ENCODE measurements at regions not wholly inside any gene's neighbourhood (a gene's known extent, or its start where the extent isn't known, plus 50 kb on each side); places are given as distances from the start of the nearest gene placed in this dataset.
"Not testable (repeated sequence)": the region's sequence is repeated elsewhere in the genome, so short reads cannot be mapped to it uniquely, and the experiment has no call there.

DNA sequence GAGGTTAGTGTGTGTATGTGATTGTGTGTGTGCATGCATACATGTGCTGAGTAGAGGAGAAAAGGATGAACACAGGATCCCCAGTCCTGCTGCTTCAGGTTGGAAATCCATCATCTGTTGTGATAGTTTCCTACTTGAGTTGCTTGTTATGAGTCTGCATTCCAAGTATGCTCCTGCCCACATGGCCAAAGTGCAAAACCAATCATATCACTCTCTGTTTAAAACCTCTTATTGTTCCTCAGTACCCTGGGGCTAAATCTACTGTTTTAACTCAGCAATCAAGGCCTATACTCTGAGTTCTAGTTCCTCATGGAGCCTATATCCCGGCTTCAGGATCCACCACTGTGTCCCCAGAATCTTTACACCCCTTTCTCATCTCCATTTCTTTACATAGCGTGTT, 139.9 kb upstream of the TLE3 start:
- no peak for DNase-seq

DNA sequence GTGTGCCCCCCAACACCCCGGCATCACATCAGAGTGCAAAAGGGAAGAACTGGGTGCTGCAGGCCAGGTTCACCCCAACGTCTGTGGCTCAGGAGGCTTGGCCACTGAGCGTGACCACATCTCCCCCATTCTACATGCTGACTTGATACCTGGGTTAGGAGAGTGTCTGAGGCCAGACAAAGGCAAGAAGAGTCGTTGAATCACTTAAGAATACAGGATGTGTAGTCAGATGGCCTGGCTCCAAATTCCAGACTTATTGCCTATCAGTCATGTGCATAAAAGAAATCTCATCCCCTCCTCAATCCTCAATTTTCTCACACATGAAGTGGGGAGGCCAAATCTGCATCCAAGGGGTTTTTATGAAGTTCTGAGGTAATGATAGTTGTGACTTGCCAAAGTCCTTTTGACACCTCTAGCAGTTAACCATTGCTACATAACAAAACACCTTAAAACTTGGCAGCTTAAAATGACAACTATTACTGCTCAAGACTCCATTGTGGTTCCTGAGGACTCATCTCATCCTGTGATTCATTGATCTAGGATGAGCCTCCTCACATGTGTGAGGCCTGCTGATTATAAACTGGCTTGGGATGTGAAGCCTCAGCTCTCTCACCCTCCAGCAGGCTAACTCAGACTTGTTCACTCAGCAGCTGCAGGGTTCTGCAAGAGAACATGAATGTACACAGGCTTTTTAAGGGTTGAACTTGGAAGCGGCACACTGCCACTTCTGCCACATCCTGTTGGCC, 138.8 kb upstream of the TLE3 start:
- DNase-seq = no peak

DNA sequence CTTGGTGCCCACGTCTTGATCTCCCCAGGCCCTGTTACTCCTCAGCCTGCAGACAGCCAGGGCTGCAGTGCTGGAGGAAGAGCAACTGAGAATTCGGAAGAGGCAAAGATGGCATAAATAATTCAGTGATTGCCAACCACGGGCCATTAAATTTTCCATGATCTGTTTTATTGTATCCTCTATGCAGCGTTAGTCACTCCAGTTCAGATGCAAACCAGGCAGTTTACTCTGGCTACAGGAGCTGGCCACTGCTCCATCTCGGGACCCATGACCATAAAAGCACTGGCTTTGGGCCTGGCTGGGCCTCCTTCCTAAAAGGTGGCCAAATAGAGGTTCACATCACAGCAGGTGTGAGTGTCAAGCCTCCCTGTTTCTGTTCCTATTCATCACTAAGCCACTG, 137.6 kb upstream of the TLE3 start:
- DNase-seq = no peak

DNA sequence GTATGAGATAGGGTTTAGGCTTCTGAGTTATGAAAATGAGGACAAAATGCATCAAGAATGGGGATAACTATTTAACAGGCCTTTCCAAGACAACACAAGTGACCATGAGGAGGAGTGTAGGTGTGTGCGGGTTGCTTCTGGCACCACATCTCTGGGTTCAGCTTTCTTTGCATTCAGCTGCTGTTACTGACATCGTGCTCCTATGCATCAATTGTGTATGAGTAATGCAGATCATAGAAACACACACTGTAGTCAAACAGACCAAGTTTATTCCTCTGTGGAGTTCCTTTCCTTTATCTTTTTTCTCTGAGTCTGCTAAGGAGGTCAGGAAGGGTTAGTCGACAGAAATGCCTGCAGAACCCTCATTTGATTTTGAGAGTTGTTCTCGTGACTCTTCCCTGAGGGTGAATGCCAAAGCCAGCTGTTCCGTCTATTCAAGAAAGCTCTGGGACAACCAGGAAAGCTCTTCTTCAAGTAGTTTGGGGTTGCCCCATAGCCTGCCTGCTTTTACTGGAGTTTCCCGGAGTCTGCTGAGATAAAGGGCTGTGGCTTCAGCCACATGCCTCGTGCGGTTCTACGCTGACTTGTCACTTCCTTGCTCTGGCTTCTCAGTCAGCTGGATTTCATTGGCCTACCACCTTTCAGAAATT, 136.7 kb upstream of the TLE3 start:
- no peak for DNase-seq

DNA sequence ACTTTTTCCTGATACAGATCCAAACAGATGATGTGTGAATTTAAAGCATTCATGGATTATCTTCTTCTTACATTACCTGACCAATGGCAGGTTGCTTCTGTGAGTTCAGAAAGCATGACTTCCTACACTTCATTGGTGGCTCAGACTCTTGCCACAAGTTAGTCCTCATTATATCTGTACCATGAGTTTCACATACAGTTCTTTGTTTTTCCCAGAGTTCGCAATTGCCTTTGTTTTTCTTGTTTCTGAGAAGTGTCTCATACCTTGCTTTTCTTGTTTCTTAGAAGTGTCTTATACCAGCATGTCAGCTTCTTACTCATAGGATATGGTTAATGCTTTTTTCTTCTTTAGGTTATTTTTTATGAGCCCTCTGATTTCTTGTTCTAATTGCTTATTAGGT, 133.8 kb upstream of the TLE3 start:
- DNase-seq = no peak

DNA sequence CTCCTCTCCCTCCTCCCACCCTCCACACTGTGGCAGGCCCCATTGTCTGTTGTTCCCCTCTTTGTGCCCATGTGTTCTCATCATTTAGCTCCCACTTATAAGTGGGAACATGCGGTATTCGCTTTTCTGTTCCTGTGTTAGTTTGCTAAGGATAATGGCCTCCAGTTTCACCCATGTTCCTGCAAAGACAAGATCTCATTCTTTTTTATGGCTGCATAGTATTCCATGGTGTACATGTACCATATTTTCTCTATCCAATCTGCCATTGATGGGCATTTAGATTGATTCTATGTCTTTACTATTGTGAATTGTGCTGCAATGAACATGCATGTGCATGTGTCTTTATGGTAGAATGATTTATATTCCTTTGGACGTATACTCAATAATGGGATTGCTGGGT, 130.2 kb upstream of the TLE3 start:
- DNase-seq = not testable (repeated sequence)

DNA sequence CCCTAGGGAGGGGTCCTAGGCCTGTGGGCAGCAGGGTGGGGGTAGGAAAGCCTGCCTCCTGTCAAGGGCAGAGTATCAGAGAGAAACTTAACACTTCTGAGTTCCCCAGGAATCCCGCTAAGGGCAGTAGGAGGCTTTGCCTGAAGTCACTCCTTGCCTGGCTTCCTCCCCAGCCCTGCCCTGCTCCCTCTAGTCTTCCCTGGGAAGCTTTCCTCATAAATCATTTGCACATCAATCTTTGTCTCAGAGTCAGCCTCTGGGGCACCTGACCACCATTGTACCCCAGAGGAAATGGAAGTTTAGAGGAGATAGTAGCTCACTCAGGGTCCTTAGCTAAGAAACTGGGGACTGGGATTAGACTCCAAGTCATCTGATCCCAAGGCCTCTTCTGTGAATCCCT, 129.4 kb upstream of the TLE3 start:
- no peak for DNase-seq

DNA sequence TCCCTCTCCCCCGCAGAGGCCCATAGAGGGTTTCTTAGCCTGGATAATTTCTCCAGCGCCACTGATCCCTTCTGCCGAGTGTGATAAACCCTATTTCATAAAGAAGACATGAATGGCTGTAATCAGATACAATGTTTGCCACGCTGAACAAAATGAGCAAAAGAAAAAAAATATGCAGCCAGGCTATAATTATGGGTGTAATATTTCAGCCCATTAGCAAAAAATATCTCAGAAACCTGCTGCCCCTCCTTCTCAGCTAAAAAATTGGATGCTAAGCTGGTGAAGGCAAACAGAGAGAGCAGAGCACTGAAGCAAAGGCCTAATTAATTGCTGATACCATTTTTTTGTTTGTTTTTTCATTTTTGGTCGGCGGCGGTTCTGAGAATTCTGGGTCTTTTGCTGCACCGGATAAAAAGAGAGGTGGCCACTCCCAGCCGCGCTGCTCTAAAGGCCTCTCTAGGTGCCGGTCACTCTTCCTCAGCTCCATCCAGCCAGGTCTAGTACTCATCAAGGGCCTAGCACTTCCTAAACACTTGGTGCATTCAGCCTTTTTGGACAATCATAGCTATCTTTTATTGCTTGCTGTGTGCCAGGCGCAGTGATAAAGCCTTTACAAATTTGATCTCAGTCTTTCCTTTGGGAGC, 128.7 kb upstream of the TLE3 start:
- DNase-seq = no peak

DNA sequence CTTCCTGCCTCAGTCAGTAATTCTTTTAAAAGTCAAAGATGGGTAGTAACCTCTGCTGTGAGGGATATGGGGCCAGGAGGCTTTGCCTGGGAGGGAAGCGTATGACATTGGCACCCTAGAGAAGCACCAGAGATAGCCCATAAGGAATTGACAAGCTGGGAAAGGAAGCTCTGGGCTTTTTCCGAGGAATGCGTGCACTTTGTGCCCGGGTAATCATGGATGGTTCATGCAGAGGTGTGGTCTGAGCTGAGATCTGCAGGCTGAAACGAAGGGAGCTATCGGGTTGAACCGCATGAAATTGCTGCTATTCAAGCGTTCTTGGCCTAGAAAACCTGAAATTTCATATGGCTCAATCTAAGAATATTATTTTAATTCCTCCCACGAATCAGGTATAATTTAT, 127.7 kb upstream of the TLE3 start:
- no peak for DNase-seq

DNA sequence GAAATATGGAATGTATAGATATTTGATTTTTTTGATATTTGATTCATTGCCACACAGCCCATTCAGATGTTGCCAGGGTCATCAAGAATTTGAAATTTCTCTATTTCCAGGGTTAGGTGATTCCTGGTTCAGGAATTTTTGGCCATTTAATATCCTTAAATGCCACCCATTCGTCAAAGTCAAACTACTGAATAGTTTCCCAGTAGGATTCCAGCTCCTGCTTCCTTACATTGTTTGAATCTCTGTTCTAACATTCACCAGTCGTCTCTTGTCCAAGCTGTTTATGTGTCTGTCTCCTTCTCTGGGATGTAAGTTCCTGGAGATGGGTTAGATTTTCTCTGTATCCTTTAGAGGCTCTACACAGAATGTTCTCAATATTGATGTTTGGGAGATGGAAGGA, 124.9 kb upstream of the TLE3 start:
- DNase-seq = no peak

DNA sequence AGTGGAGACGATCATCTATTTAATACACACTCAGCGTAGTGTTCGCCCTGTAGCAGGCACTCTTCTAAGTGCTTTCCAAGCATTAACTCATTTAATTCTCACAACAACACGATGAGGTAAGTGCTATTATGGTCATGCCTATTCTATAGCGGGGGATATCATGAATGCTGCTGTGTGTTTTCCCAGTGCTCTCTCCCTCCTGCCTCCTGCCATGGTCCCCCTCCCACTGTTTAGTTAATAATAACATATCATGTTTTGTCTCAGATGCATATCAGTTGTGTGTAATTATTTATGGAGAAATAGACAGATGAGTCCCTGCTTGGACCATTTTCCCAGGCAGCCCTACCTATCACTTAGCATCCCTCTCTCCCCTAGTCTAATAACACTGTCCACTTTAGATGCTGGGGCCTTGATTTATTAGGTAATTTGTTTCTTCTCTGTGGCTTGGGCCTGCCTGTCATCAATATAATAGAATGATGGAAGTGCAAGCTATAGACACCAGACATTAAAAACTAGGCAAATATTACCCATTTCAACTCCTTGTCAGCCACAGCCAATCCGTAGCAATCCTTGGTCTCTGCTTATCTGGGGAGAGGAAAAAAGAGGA, 122.9 kb upstream of the TLE3 start:
- no peak for DNase-seq

DNA sequence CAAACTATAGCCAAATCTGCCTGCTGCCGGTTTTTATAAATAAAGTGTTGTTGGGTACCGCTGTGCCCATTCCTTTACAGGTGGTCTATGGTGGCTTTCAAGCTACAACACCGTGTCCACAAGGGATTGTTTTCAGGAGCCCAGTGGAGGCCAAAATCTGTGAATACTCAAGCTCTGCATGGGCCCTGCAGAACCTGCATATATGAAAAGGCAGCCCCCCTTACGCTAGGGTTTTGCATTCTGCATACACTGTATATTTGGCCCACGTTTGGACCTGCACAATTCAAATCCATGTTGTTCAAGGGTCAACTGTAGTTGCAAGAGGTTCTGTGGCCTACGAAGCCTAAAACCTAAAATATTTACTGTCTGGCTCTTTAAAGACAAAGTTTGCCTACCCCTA, 122.2 kb upstream of the TLE3 start:
- DNase-seq = no peak

DNA sequence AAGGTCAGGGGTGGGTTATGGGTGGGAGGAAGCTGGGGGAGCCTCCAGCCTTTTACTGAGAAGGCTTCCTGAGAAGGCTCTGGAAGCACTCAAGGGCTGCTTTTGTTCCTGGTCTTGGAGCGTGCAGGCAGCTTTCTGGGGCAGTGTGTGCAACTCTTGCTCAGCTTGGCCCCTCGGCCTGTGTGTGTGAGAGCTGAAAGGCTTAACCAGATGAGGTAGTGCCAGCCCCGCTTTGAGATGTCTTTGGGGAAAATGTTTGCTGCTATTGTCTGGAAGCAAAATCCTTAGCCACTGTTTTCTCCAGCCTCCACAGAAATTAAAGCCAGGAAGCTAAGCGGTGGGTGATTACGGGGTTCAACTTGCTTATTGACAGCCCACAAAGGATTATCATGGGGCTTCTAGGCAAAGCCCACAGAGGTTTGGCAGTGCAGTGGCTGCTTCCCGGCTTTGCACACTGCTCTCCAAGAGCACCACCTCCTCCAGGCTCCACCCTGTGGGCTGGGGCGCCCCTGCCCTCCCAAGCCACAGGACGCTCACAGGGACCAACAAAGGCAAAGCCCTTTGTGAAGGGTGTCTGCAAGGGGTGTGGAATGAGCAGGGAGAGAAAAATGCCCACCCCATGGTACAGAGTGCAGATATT, 121.7 kb upstream of the TLE3 start:
- no peak for DNase-seq

DNA sequence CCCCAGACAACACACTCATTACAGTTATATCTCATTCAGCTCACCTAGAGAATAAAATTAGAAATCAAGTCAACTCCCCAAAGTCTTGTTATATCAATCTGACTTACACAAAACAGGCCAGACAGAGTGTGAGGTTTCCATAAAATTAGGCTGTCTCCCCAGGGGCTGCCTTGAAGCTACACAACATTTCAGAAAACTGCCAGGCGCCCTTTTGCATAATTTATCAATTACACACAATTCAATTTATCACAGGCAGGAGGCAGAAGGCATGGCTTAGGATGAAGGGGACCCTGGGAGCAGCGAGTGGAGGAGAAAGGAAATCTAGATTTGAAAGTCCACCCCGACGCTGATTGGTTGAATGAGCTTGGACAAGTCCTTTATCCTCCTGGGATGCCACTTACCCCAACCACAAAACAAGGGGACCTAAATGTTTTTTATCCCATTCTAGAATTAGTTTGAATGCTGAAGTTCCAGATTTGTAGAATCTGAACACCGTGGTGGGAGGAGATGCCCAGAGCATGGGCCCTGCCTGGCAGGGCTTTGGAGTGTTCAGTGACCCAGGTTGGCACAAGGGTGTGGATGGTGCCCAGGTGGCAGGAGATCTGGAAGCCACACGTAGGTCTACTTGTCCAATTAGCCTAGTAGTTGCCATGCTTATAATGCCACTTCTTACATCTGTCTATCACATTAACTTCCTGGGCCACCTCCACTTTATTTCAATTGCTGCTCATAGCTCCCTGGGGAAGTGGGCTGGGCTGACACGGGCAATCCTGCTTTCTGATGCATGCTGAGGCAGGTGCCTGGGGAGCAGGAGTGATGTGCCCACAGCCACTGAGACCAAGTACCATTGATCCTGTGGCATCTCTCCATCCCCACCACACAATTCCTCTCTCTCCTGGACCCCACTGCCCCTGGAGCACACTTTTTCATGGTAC, 119.8 kb upstream of the TLE3 start:
- DNase-seq = no peak

DNA sequence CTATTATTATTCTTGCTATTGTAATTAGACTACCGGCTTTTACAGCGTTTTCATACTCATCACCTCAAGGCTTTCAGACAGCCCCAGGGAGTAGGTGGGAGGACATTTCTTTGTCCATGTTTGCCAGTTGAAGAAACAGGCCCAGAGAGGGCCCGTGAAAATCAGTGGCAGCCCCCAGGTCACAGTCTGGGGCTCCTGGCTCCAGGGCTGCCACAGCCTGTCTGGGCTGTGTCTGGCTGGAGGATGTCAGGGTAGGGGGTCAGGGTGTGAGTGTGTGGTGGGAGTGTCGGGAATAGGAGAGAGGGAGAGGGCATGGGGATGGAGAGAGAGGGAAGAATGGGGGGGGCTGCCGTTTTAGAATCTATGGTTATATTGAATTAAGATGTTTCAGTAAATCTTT, 118.2 kb upstream of the TLE3 start:
- no peak for DNase-seq

DNA sequence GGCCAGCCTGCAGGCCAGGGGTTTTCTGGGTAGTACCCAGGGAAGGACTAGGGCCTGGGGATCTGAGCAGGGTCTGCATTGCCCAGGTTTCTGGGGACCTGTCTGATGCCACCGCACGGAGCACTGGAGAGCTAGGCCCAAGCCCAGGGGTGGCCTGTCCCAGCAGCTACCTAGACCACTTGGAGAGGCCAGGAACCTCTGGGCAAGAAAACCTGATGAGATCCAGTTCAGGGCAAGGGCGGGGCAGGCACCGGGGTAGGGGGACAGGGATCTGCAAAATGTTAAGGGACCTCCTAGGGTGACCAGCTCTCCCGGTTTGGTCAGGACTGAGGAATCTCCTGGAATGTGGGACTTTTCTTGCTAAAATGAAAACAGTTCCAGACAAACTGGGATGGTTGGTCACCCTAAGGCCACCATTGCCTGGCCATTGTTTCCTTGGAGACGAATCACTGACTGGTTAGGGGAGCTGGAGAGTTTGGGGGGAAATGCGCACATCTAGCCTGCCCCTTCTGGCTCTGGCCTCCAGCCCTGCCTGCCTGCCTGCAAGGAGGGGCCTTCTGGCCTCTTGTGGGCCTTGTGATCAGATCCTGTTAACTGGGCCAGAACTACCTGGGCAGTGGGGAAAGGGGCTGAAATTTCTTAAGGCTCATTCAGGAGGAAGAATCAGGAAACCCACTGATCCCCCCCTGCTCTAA, 117.4 kb upstream of the TLE3 start:
- DNase-seq = no peak

DNA sequence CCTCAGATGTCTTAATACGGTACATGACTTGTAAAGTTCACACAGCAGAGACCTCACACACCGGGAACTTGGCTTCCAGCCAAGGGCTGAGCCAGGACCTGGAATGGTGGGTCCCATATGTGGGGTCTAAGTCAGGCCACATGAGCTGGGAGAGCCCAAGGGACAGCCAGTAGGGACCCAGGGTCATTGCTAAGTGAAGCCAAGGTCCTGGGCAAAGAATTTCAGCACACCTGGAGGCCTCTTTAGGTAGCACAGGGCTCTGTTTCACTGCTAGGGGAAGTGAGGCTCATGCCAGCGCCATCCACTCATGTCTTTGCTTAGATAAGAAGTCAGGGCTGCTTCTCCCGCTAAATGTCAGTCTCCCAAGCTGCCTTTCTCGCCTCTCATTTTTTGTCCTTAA, 116.6 kb upstream of the TLE3 start:
- no peak for DNase-seq

DNA sequence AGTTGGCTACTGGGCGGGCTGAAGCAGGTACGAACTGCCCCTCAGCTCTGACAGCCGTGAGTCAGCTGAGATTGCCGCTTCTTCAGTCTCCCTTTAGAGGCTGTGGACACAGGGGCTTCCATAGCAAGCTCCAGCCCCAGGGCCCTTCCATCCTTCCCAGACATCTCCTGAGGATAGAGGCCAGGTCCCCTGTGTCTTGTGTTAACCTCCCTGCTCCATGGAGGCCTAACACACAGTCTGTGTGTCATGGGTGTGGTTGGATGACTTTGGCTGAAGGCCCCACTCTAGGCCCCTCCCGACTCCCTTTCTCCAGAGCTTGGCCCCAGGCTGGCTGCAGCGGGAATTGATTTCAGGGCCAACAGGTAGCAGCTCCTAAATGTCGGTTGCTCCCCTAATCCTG, 116.1 kb upstream of the TLE3 start:
- no peak for DNase-seq

DNA sequence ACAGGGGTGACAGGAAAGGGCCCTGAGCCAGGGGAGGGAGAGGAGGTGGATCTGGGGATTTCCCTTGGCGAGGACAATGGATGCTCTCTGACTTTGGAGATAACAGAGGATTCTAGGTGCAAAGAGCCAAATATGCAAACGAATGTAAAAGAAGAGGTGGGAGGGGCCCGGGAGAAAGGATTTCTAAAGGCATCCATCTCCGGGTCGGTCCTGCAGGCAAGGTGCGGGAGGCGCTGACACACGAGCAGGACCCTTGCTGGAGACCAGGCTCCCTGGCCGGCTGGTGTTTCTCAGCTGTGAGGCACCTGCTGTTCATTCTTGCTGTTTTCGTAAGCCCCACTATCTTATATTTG, 115.2 kb upstream of the TLE3 start:
- DNase-seq = no peak

DNA sequence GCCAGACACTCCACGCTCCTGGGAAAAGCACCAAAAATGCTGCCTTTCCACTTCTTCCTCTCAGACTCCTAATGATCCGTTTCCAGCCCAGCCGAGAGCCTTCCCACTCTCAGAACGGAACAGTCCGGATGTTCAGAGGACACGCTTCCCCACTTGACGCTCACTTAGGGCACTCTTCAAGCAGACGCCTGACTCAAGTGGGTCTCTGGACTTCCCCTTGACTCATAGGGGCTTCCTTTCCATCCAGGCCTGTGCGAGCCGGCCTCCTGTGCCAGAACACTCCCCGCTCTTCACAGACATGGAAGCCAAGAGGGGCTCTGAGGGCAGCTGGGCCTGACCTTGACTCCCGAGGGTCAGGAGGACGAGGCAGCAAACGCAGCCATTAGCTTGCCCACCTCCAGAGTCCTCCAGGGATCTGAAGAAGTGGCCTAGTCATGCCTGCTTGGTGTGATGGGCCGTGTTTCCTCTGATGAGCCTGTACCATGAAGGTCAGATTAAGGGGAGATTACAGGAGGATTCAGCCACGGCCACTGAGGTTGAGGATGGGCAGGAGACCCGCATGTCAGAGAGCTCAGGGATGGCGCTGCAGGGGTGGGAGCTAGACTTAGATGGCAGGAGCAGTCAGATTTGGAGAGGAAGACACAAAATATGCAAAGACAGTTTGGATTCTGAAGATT, 114.7 kb upstream of the TLE3 start:
- DNase-seq = no peak

DNA sequence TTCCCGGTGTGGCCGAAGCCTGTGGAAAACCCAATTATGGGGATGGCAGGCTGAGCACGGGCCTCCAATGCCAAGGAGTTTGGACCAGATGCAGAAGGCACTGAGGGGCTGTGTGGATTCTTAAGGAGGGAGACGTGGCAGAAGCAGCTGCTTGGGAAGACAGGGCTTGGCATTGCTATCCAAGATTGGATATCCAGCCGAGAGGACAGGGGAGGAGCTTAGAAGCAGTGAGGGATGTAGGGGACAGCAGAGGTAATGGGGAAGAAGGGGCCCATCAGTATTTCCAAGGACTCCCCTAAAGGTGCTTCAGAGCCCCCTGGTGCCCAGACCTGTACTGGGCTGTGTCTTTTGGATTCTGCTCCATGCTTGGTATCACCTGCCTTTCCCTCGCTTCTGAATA, 112.8 kb upstream of the TLE3 start:
- DNase-seq = no peak

Data from activated CD8-positive, alpha-beta memory T cell treated with anti-CD3 and anti-CD28 coated beads, Interleukin-2, amount 50 U/mL, for 4 hours (primary cell).